C4-2B (cell line): ENCODE measurements at regions not wholly inside any gene's neighbourhood (a gene's known extent, or its start where the extent isn't known, plus 50 kb on each side); places are given as distances from the start of the nearest gene placed in this dataset.

Experiments used
- CTCF ChIP-seq: fragments of 450-650 bp; conservative IDR thresholded peaks from 2 replicates; pipeline ENCODE4 v1.5.1; 2017; ENCODE audit warnings: mild to moderate bottlenecking
- ZFX ChIP-seq: fragments of 450-650 bp; IDR thresholded peaks from 2 replicates; pipeline ENCODE4 v1.6.1; 2017

- no peak for TF ChIP-seq CTCF
- TF ChIP-seq ZFX: no peak
Measured at GRCh38 chr7:26609082-26609481, 255.3 kb downstream of the SKAP2 start.
